Inflammatory macrophage treated with lipopolysaccharide for 1 hour (primary cell): ENCODE measurements at regions not wholly inside any gene's neighbourhood (a gene's known extent, or its start where the extent isn't known, plus 50 kb on each side); places are given as distances from the start of the nearest gene placed in this dataset.
"Not testable (repeated sequence)": the region's sequence is repeated elsewhere in the genome, so short reads cannot be mapped to it uniquely, and the experiment has no call there.

ENCODE experiments used
- DNase-seq, 2 donors: peaks; one replicate each; pipeline ENCODE4 v3.0.0-alpha.2; 2020 to 2022

DNA sequence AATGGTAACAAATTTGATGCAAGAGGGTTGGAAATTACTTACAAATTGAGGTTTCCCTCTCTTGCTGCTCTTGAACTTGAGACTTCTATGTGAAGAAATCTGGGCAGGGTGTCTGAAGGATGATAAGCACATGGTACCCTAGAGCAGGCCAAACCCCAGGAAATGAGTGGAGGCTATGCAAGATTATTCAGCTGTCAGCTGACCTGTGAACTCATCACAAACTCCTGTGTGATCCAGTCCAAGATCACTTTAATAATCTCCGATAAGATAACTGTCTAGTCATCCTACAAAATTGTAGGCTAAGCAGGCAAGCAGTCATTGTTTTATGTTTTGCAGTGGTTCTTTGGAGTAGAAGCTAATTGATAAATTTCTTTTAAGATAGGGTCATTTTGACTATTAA is 213.1 kb downstream of the BTBD3 start:
- DNase-seq = no peak

DNA sequence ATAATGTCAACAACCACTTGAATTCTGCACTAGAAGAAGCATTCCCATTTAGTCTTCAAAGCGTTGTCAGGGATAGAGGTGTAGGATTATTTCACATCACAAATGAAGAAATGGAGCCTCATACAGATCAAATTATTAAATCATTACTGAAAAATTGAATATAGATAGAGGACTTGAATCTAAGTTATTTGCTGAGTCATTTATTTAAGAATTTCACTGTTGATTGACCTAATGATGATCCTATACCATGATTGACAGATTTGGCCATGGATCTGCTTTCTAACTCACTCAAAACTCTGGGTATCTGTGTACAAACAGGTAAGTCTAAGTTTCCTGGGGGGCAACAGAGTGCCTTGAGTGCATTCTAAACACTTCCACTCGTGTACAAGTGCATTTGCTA is 215.9 kb downstream of the BTBD3 start:
- no peak for DNase-seq

DNA sequence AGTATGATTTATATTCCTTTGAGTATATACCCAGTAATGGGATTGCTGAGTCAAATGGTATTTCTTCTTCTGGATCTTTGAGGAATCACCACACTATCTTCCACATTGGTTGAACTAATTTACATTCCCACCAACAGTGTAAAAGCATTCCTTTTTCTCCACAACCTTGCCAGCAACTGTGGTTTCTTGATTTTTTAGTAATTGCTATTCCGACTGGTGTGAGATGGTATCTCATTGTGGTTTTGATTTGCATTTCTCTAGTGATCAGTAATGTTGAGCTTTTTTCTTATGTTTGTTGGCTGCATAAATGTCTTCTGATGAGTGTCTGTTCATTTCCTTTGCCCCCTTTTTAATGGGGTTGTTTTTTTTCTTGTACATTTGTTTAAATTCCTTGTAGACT is 228.3 kb downstream of the BTBD3 start:
- not testable (repeated sequence) for DNase-seq

DNA sequence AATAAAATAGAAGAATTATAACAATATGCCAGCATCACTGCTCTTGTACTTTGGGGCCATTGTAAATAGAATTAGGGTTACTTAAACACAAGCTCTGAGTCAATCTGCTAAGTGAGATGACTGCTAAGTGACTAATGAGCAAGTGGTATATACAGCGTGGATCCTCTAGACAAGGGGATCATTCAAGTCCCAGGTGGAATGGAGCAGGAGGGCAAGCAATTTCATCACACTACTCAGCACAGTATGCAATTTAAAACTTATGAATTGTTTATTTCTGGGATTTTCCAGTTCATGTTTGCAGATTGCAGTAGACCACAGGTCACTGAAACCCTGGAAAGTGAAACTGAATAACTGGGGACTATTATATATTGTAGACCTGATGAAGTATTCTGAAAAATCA is 235.3 kb downstream of the BTBD3 start:
- no peak for DNase-seq

DNA sequence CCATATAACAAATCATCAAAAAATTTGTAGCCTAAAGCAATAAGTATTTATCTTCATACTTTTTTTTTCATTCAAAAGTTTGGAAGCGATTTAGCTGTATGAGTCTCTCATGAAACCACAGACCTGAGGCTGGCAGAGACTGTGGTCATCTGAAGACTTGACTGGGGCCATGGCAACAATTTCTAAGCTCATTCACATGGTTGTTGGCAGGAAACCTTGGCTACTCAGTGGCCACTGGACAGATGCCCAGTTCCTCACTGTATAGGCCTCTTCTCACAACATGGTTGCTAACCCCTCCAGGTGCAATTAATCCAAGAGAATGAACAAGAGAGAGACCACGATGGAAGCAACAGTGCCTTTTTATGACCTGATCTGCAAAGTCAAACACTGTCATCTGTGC is 235.9 kb downstream of the BTBD3 start:
- DNase-seq = no peak

DNA sequence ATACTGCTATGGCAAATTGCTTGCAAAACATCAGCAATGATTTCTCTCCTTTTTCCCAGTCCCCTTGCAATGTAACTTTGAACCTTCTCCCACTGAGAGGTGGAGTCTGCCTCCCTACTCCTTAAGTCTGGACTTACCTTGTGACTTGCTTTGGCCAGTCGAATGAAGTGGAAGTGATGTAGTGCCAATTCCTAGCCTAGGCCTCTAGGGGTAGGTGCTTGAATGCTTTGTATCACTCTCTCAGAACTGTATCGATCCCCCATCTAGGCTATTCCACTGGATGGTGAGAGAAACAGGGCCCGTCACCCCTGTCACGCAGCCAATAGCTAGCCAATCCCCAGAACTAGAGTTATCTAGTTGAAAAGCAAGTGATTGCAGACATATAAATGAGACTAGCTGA is 238.6 kb downstream of the BTBD3 start:
- DNase-seq = no peak

DNA sequence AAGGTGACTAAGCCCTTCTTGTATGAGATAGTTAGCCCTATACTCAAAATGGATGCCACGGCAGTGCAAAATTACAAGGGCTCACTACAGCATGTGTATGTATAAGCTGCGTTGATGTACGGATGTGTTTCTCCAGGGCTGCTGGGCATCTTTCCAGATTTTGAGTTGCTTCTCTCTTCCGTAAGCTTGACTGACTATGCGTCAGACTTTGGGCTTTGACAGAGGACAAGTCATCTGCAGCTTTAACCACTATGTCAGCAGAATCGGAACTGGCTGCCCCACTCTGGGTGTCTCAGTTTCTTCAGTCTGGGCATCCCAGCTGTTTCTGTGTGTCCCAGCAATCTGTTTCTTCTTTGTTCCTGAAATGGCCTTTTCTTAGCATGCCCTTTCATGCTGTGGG is 241.6 kb downstream of the BTBD3 start:
- no peak for DNase-seq

DNA sequence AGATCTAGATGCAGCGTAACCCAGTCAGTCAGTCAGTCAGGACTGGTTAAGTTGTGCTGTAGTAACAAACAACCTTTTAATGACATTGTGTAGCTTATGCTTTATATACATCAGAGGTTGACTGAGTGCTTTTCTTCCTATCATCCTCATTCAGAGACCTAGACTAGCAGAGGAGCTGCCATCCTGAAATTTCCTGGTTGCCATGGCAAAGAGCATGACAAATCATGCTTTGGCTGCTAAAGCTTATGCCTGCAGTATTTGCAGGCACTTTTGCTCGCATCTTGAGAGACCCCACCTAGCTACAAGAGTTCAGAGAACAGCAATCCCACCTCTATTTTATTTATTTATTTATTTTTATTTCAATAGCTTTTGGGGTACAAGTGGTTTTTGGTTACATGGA is 244.0 kb downstream of the BTBD3 start:
- no peak for DNase-seq

DNA sequence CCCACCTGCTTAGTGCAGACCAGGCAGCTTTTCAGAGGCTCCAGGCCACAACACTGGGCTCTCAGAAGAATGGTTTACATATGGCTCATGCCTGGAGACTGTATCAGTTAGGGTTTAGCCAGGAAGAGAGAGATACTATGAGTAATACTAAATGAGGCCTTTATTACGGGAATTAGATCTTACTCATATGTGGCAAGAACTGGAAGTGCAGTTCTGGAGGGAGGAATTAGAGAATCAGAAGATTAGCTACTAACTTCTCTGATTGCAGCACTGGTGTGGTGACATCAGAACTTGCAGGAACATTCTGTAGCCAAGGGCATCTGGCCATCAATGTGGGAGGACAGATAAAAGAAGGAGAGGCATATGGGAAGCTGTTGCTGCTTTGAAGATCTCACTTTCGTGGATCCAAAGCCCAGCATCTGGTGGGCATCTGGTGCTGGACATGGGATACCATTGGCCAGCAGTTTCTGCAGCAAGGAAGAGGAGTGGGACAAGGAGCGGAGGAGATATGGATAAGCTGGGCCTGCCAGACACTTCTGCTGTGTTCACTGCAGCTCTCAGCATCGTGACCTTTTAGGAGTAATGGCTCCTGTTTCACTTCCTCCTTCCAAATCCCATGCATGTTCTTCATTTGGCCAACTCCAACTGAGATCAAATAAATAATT is 248.5 kb downstream of the BTBD3 start:
- peak; percentile 38 to 52 for DNase-seq

DNA sequence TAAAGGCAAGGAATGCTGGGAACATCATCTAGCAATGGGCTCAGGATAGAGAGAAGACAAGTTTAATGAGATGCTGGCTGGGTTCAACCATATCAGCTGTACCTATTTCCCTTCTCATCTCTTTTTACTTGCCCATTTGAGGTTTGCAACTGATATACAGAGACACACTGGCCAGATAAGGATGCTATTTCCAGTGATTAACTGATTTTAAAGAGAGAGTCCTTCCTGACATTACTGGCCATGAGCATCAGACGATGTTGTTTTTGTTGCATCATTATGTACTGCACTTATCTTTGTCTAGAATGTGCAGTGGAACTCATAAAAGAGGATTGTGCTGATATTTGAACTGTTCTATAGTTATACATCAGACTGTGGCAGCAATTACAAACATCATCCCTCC is 252.7 kb downstream of the BTBD3 start:
- no peak for DNase-seq

DNA sequence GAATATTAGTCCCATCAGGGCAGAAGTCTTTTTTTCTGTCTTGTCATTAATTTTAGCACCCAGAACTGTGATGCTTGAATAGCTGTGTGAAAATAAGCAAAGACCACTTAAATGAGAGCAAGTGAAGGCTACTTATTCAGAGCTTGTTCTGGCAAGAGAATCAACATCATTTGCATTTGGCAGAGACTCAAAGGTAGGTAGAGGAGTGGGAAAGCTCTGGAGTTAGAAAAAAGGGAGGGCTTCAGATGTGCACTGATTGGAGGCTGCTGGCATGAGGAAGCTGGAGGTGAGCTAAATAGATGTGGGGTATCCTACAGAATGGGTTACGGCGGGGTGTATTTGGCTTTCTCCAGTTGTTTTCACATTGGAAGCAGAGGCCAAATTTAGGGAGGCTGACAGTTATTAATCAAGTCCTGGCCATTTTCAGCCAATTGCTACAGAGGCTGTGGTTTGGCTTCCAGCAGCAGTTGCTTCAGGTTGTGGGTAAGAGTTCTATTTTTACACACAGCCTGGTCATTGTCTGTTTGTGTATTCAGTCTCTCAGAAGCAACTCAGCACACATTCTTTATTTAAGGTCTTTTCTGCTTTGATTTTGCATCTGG is 254.3 kb downstream of the BTBD3 start:
- no peak for DNase-seq

DNA sequence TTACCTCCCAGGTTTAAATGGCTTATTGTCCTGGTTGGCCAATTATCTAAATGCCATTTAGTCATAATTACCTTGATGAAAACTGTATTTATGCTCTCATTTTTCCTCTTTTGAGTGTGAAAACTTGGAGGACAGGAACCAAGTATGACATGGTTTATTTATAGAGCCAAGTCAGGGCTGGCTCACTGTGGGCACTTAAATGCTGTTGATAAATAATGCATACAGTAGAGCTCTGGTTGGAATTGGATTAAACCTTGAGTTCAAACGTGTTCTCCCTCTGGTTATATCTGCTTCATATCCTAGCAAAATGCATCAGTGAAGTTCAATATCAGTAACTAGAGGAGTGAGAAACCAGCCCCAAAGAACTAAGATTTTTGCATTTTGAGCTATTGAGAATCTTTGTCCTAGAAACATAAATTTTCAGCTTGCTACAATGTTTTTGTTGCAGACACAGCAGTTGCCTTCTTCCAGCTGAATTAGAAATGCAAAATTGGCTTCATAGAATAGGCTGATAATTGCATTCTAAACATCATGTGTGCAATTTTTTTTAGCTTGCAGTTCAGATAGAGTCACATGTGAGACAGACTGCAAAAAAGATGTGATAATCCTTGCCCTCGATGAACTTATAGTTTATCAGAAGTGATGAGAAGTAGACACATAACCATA is 255.8 kb downstream of the BTBD3 start:
- no peak for DNase-seq

DNA sequence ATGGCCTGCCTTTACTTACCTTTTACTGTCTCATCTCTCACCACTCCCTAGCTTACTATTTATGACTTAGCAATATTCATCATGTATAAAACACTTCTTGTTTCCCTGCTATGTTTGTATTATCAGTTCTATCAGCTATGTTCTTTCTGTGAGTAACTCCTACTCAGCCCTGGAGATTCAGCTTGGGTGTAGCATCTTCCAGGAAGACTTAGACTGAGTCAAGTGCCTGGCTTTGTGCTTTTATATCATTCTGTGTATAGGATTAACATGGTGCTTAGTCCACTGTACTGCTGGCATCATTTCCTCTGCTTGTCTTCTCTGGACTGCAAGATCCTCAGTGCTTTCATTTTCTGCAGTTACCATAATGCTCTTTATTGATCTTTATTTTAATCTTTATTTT is 257.8 kb downstream of the BTBD3 start:
- no peak for DNase-seq

DNA sequence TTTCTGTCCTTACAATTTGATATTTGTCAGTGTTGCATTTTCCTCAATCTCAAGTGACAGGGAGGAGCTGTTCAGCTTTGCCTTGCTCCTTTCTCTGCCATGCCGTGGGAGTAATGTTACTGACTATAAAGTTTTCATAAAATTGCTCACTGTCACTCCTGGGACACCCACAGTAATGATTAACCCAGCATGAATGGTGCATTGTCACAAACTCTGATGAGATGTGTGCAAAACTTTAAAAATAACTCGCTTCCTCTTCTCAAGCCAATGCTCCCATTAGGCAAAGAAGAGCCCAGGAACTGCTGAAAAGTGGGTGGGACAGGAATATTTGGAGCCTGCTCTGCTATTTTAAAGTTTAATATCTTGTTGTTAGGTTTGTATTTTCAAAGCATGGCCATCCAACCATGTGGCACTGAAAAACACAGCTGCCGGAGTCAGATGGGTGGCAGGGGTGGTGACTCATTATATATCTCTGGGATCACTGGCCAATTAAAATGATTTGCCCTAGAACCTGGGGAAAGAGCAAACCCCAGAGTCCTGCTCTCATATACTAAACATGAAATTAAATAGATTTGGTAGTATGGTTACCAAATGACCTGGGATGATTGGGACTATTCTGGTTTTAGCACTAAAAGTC is 260.1 kb downstream of the BTBD3 start:
- DNase-seq = peak; percentile 7 to 39

DNA sequence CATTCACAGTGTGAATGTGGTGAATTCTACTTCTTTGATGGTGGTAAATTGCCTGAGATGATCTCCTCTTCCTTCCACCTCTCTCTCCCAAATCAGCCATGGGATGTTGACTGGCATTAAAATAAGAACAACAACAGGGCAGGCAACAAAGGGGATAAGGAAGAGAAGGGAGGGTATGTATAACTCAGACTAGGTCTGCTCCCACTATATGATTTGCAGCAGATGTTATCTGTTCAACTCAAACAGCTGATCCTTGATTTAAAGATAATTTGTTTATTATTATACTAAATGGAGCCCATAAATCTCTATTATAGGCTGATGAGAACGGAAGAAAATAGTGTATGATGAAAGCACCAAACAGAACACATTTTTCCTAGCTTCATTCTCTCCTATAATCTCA is 262.0 kb downstream of the BTBD3 start:
- DNase-seq = no peak

DNA sequence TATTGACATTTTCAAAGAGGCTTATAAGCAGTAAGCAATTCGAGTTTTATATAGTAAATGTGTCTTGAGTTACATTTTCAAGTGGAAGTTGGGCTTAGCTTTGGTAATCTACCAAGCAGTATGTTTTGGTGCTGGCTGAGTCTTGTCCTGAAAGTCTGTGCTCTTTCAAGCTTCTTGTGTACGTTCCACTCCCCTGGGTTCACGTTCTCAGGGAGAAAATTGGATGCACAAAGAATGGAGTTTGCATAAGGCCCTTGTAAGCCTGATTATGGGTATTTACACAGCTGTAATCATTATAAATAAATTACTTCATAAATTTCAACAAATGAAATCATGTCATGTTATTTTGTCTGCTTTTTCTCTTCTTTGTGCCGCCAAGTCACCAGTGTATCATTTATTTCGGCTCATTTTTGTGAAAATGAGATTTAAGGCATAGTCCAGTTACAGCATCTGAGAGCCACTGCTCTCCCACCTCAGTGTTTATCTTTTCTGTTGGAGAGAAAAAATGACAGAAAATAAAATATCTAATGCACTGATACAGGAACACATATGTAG is 262.5 kb downstream of the BTBD3 start:
- DNase-seq = no peak

DNA sequence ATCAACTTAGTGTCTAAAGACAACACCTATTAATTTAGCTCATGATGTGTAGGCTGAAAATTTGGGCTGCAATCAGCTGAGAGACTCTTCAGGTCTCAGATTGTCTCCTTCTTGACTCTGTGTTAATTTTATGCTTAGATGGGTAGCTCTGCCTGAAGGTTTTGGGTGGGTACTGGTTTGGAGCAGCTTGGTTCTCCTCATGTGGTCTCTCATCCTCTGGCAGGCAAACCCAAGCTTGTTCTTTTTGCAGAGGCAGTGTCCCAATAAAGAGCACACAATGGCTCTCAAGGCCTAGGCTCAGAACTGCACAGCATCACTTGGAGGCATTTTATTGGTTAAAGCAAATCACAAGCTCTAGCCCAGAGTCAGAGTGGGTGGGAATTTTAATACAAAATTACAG is 280.6 kb downstream of the BTBD3 start:
- no peak for DNase-seq

DNA sequence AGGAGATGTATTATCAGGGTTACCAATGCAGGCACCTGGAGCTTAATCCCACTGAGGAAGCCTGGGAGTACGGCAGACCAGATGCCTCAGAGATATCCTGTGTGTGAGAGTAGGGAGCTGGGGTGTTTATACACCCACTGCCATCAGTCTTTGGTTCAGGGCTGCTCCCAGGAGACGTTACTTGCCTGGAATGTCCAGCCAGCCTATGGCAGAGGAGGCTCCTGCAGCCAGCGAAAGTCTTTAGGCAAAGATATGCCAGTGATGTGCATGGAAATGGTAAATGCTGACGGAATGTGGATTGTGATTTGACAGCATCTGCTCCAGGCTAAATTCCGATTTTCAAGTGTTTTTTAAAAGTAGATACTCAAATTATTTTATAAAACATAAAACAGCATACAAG is 282.0 kb downstream of the BTBD3 start:
- DNase-seq = no peak

DNA sequence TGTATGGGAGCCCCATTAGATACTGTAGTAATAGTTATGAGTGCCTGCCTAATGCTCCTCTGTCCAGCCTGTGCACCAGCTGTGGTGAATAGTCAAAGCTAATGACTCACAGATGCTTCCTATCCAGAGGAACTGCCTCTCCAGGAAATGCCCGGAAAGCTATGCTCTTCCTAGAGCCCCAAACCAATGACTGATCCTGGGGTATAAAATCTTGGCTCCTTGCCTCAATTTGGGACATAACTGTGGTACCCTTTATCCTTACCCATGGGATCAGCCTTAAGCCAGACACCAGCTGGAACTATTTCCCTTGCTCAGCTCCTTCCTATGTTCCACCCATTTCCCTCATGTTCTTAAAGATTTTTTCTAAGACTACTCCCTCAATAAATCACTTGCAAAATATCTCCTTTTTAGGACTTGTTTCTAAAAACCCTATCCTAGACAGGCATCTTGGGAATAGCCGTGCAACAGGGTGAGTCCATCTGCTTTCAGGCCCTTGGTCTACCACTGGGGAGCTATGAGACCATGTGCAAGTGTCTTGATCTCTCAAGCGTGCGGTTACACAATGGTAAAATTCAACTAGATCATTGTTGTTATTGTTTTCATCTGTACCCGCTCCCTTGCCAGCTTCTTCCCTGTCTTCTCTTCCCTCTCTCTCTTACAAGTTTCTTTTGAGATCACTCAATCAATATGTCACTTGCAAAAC is 283.7 kb downstream of the BTBD3 start:
- no peak for DNase-seq

DNA sequence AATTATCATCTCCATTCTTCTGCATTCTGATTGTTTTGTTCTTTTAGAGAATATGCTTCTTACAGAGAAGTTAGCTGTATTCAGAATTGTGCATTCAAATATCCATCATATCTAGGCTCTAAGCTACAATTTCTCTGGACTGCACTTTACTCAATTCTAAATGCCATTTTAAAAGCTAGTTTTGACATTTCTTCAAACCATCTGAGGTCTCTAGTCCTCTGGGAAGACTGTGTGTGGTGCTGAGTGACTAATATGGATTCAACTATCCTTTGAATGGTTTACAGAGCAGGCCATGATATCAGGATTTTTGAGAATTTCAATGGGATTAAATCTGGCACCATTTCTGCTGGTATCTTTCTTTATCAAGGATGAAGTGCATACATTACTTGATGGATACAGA is 285.7 kb downstream of the BTBD3 start:
- no peak for DNase-seq

DNA sequence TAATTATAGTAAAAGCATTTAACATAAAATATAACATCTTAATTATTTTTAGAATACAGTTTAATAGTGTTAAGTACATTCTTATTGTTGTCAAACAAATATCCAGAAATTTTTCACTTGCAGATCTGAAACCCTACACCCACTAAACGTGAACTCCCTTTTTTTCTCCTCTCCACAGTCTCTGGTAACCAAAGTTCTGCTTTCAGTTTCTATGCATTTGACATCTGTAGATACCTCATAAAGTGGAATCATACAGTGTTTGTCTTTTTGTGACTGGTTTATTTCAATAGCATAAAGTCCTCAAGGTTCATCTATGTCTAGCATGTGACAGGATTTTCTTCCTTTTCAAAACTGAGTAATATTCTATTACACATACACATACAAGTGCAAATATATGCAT is 286.3 kb downstream of the BTBD3 start:
- DNase-seq = peak; percentile 25 to 35

DNA sequence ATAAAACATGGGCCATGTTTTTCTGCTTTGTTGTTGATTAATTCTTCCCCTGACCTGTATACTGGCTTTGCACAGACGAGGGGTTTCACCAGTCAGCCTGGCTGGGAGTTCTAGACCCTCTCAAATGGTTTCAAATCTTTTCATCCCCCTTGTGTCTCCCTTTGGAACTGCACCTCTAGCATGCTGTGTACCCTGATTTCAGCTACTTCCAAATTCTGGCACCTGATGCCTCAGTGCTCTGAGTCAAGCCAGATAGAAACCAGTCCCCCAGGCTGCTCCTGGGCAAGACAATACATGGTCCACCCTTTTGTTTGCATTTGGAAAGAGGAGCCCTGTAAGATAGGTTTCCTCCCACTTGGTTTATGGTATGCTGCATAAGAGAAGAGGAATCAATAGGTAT is 290.2 kb downstream of the BTBD3 start:
- DNase-seq = peak; percentile 12 to 66

DNA sequence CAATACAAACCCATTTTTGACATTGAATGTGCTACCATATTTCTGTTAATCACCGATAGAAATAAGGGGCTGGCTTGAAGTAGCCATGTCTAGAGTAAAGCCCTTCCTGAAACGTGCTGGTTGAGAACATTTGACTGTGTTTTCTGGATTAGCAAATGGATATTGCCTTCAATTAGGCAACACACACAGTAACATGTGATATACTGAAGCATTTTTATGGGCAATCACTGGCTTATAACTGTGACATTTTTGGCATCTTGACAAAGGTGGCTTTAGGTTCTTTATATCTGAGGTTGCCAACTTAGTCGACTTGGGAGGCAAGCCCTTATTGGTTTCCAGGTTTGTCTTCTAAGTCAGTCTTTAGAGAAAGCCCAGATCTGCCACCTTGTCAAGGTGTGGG is 292.9 kb downstream of the BTBD3 start:
- no peak for DNase-seq
